Activated CD8-positive, alpha-beta memory T cell treated with anti-CD3 and anti-CD28 coated beads, Interleukin-2, amount 50 U/mL, for 48 hours (primary cell): ENCODE measurements at regions not wholly inside any gene's neighbourhood (a gene's known extent, or its start where the extent isn't known, plus 50 kb on each side); places are given as distances from the start of the nearest gene placed in this dataset.
"Not testable (repeated sequence)": the region's sequence is repeated elsewhere in the genome, so short reads cannot be mapped to it uniquely, and the experiment has no call there.

ENCODE experiments used
- DNase-seq: peaks from one replicate; pipeline ENCODE4 v3.0.0-alpha.2; 2020

- DNase-seq: not testable (repeated sequence)
Measured at GRCh38 chr7:35910621-35911020, 109.8 kb downstream of the SEPTIN7 start.

- not testable (repeated sequence) for DNase-seq
Measured at GRCh38 chr7:35913350-35913749, 112.5 kb downstream of the SEPTIN7 start.

GRCh38 chr7:35914214-35914613, 113.4 kb downstream of the SEPTIN7 start:
- DNase-seq: not testable (repeated sequence)

- DNase-seq: not testable (repeated sequence)
Measured at GRCh38 chr7:35915247-35915955, 114.5 kb downstream of the SEPTIN7 start.

- not testable (repeated sequence) for DNase-seq
Measured at GRCh38 chr7:35918217-35918616, 117.4 kb downstream of the SEPTIN7 start.

- DNase-seq: not testable (repeated sequence)
Measured at GRCh38 chr7:35919607-35920006, 118.8 kb downstream of the SEPTIN7 start.

- not testable (repeated sequence) for DNase-seq
Measured at GRCh38 chr7:35921338-35921737, 120.5 kb downstream of the SEPTIN7 start.

- DNase-seq: not testable (repeated sequence)
Measured at GRCh38 chr7:35924668-35925067, 123.8 kb downstream of the SEPTIN7 start.

- not testable (repeated sequence) for DNase-seq
Measured at GRCh38 chr7:35926966-35927365, 126.1 kb downstream of the SEPTIN7 start.

- DNase-seq: not testable (repeated sequence)
Measured at GRCh38 chr7:35931134-35931533, 130.3 kb downstream of the SEPTIN7 start.

GRCh38 chr7:35931551-35931950, 130.7 kb downstream of the SEPTIN7 start:
- DNase-seq: not testable (repeated sequence)

- DNase-seq: not testable (repeated sequence)
Measured at GRCh38 chr7:35940695-35941094, 139.8 kb downstream of the SEPTIN7 start.

GRCh38 chr7:35945621-35946020, 144.8 kb downstream of the SEPTIN7 start:
- not testable (repeated sequence) for DNase-seq

- not testable (repeated sequence) for DNase-seq
Measured at GRCh38 chr7:35955735-35956134, 154.9 kb downstream of the SEPTIN7 start.

GRCh38 chr7:35956988-35957387, 156.1 kb downstream of the SEPTIN7 start:
- DNase-seq: not testable (repeated sequence)

GRCh38 chr7:35961260-35961659, 160.4 kb downstream of the SEPTIN7 start:
- DNase-seq: not testable (repeated sequence)

GRCh38 chr7:35962607-35963006, 161.8 kb downstream of the SEPTIN7 start:
- not testable (repeated sequence) for DNase-seq

- DNase-seq: no peak
Measured at GRCh38 chr7:35967366-35968139, 166.7 kb downstream of the SEPTIN7 start.

- no peak for DNase-seq
Measured at GRCh38 chr7:35968140-35968940, 167.5 kb downstream of the SEPTIN7 start.

- DNase-seq: no peak
Measured at GRCh38 chr7:35969066-35969465, 168.2 kb downstream of the SEPTIN7 start.

GRCh38 chr7:35970458-35970857, 169.6 kb downstream of the SEPTIN7 start:
- DNase-seq: no peak

GRCh38 chr7:35971133-35971891, 170.5 kb downstream of the SEPTIN7 start:
- DNase-seq: no peak
